Parathyroid adenoma (tissue), 2 donors: ENCODE measurements at regions not wholly inside any gene's neighbourhood (a gene's known extent, or its start where the extent isn't known, plus 50 kb on each side); places are given as distances from the start of the nearest gene placed in this dataset.

Experiments
- H2AFZ ChIP-seq: fragments of 300-600 bp; sonication (generic); one replicate; pipeline ENCODE4 v1.7.0; 2017; ENCODE audit warnings: antibody characterized with exemption, mild to moderate bottlenecking
- H3K27ac ChIP-seq: fragments of 300-600 bp; sonication (generic); one replicate; pipeline ENCODE4 v1.7.0; 2017
- H3K27me3 ChIP-seq: fragments of 300-600 bp; sonication (generic); one replicate; pipeline ENCODE4 v1.7.0; 2017; ENCODE audit warnings: low read length; ENCODE audit not compliant: control insufficient read depth, insufficient read depth
- H3K36me3 ChIP-seq: fragments of 300-600 bp; sonication (generic); one replicate; pipeline ENCODE4 v1.7.0; 2017; ENCODE audit warnings: low read length; ENCODE audit not compliant: control insufficient read depth, insufficient read depth
- H3K4me1 ChIP-seq: fragments of 300-600 bp; sonication (generic); one replicate; pipeline ENCODE4 v1.7.0; 2017; ENCODE audit warnings: control low read depth
- H3K4me2 ChIP-seq: fragments of 300-600 bp; sonication (generic); one replicate; pipeline ENCODE4 v1.7.0; 2017; ENCODE audit warnings: low read length
- H3K4me3 ChIP-seq: fragments of 300-600 bp; sonication (generic); one replicate; pipeline ENCODE4 v1.7.0; 2017; ENCODE audit warnings: low read depth, low read length
- H3K79me2 ChIP-seq: fragments of 300-600 bp; sonication (generic); one replicate; pipeline ENCODE4 v1.7.0; 2017; ENCODE audit warnings: control low read depth
- H3K9ac ChIP-seq: fragments of 300-600 bp; sonication (generic); one replicate; pipeline ENCODE4 v1.7.0; 2017; ENCODE audit warnings: mild to moderate bottlenecking
- H3K9me3 ChIP-seq: fragments of 300-600 bp; sonication (generic); one replicate; pipeline ENCODE4 v1.7.0; 2017; ENCODE audit warnings: low read length; ENCODE audit not compliant: control insufficient read depth
- CTCF ChIP-seq: fragments of 300-600 bp; sonication (generic); IDR thresholded peaks from one replicate; pipeline ENCODE4 v1.7.0; 2017; ENCODE audit warnings: antibody characterized with exemption, mild to moderate bottlenecking
- donor health status: primary hyperparathyroidism.

- Histone ChIP-seq H3K79me2 (no peaks in the 10 kb centered on the region), H3K36me3 (no peaks in the 10 kb centered on the region), H3K4me2 (no peak overlapping the region), H3K4me1 (no peaks in the 10 kb centered on the region), H3K9me3 (no peaks in the 10 kb centered on the region), H3K4me3 (no peak overlapping the region), H3K27ac (no peak overlapping the region), H3K9ac (no peak overlapping the region), H3K27me3 (no peaks in the 10 kb centered on the region), H2AFZ (no peak overlapping the region)
- TF ChIP-seq CTCF, result no peak
Observed at GRCh38 chr9:85430659-85431338, 311.0 kb downstream of the AGTPBP1 start.

- H3K36me3 ChIP-seq, result no peaks in the 10 kb centered on the region
- TF ChIP-seq CTCF, result no peak
Observed at GRCh38 chr9:85428230-85428629, 313.5 kb downstream of the AGTPBP1 start.

GRCh38 chr9:85427772-85428171 lies 314.0 kb downstream of the AGTPBP1 start:
- Histone ChIP-seq H3K79me2 (no peaks in the 10 kb centered on the region), H3K36me3 (no peaks in the 10 kb centered on the region), H2AFZ (no peak overlapping the region), H3K27me3 (no peaks in the 10 kb centered on the region), H3K27ac (no peak overlapping the region), H3K9ac (no peak overlapping the region), H3K4me3 (no peak overlapping the region), H3K9me3 (no peaks in the 10 kb centered on the region), H3K4me2 (no peak overlapping the region), H3K4me1 (no peaks in the 10 kb centered on the region)
- no peak for TF ChIP-seq CTCF

More at GRCh38 chr9:85428230-85428629, 313.5 kb downstream of the AGTPBP1 start:
- Histone ChIP-seq H3K79me2 (no peaks in the 10 kb centered on the region), H3K4me2 (no peak overlapping the region), H3K9ac (no peak overlapping the region), H3K4me1 (no peaks in the 10 kb centered on the region), H3K4me3 (no peak overlapping the region), H3K27me3 (no peaks in the 10 kb centered on the region), H3K9me3 (no peaks in the 10 kb centered on the region), H3K27ac (no peak overlapping the region), H2AFZ (no peak overlapping the region)

GRCh38 chr9:85425153-85425611 lies 316.6 kb downstream of the AGTPBP1 start:
- Histone ChIP-seq H3K9ac (no peak overlapping the region), H3K36me3 (no peaks in the 10 kb centered on the region), H3K4me3 (no peak overlapping the region), H3K27ac (no peak overlapping the region), H3K79me2 (no peaks in the 10 kb centered on the region), H2AFZ (no peak overlapping the region), H3K27me3 (no peaks in the 10 kb centered on the region), H3K9me3 (no peaks in the 10 kb centered on the region), H3K4me2 (no peak overlapping the region), H3K4me1 (no peaks in the 10 kb centered on the region)
- TF ChIP-seq CTCF, result no peak

- TF ChIP-seq CTCF, result no peak
- H3K4me1 ChIP-seq, result no peaks in the 10 kb centered on the region
- no peak overlapping the region for H2AFZ ChIP-seq
- no peaks in the 10 kb centered on the region for H3K36me3 ChIP-seq
- no peak overlapping the region for H3K9ac ChIP-seq
- H3K9me3 ChIP-seq, result no peaks in the 10 kb centered on the region
- no peaks in the 10 kb centered on the region for H3K79me2 ChIP-seq
- H3K27ac ChIP-seq, result no peak overlapping the region
- no peak overlapping the region for H3K4me2 ChIP-seq
- H3K4me3 ChIP-seq, result no peak overlapping the region
- H3K27me3 ChIP-seq, result no peaks in the 10 kb centered on the region
Observed at GRCh38 chr9:85423422-85423821, 318.3 kb downstream of the AGTPBP1 start.
